ENCODE measurements at regions not wholly inside any gene's neighbourhood (a gene's known extent, or its start where the extent isn't known, plus 50 kb on each side); places are given as distances from the start of the nearest gene placed in this dataset.

DNA sequence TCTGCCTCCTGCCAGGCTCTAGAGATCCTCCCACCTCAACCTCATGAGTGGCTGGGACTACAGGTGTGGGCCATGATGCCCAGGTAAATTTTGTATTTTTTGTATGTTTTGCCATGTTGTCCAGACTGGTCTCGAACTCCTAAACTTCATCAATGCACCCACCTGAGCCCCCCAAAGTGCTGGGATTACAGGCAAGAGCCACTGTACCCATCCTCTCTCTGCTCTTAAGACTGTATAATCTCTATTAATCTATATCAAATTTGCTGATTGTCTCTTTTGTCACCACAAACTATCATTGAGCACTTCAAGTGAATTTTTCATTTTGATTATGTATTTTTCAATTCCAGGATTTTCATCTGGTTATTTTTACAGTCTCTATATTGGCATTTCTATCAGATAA, 440.3 kb downstream of the NOVA1 start:
- intact Hi-C loops (cut with DNase I) = no loop called here
- ATAC-seq = no peak
- DNase-seq = no peak

DNA sequence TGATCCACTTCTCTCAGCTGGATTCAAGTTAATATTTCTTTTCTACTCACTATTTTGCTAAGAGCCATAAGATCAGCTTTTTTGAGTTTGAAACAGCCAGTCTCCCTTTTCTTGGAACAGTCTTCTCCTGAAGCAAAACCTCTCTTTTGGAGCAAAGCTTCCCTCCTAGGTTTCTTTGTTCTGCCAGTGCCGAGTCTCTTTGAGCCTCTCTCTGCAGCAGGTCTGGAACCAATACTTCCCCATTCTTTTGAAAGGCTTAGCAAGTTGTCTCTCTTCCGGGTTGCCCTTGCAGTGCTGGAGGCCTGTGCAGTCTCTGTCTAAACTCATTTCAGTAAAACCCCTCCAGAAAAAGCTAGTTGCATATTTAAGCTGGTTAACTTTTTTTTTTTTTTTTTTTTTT, 454.8 kb downstream of the NOVA1 start:
- DNase-seq = no peak
- intact Hi-C loops (cut with DNase I) = no loop called here
- no peak for ATAC-seq

DNA sequence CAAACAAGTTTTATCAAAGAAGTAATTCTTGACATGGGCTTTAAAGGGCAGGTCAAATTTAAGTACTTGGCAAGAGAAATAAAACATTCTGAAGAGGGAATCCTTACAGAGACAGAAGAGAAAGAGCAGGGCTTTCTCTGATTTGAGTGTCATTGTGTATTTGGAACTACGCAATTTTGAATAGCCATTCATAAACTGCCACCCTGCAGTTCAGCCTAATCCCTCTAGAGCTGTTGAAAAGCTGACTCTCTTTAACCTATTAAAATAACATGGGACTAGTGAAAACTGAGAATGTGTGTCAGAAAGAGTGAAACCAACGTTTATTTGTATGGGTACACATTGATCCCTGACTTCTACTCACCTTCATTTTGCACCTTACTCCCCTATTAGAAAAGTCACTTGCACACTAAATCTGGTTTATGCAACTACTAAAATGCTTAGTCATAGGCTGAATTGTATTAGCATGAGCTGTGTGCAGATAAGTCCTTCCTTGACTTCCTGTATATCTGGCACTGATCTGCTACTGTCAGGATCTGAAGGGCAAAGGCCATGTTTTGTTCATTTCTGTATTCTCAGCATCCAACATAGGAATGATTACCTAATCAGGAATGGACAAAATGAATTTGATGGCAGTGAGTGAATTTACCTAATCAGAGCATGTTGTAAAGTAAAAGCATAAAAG, 458.9 kb downstream of the NOVA1 start:
- DNase-seq (no peak), ATAC-seq (no peak)
- intact Hi-C loops (cut with DNase I) = no loop called here

DNA sequence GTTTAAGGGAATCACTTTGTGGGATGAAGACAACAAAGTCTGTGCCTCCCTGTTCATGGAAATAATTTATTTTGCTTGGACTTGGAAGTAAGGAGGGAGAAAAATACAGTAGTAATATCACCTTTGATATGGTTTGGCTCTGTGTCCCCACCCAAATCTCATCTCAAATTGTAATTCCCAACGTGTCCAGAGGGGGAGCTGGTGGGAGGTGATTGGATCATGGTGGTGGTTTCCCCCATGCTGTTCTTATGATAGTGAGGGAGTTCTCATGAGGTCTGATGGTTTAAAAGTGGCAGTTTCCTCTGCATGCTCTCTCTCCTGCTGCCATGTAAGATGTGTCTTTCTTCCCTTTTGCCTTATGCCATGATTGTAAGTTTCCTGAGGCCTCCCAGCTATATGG, 460.7 kb downstream of the NOVA1 start:
- intact Hi-C loops (cut with DNase I) = no loop called here
- DNase-seq (no peak), ATAC-seq (no peak)

DNA sequence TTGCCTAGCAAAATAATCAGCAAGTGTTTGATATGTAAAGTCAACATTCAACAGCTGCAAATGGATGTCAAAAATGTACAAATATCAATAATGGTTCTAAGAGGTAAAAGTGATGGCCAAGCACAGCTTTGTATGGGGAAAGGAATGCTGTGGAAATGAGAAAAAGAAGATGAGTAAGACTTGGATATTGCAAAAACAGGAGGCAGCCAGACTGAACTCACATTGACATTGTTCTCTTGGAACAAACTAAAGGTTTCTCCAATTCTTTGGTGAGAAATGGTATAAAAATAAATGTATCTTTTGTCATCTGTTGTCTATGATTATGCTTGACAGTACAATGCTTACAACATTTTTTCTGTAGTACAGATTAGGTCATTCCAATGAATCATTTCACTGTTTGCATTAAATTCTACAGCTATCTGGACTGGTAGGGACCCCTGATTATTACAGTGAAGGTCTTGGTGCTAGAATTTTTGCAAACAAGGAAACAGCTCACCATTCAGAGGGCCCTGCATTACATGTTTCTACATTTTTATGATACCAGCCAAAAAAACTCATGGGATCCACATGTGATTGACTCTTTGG, 465.7 kb downstream of the NOVA1 start:
- intact Hi-C loops (cut with DNase I) = no loop called here
- ATAC-seq = no peak
- DNase-seq = no peak

DNA sequence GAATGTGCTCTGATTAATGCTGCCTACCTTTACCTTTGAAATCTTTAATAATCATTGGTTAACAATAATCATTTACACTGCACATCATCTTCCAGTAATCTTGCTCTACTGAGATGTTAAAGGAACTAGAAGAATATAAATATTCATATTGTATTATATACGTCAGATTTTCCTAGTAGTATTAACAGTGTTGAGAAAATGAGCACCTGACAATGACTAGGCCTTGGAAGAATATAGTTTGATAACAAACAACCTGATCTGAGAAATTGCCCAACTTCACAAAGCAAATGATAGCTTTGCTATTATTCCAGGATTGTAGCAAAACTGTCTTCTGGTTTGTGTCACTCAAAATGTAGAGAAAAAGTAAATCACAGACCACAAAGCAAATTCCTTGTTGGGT, 467.1 kb downstream of the NOVA1 start:
- DNase-seq = no peak
- intact Hi-C loops (cut with DNase I) = no loop called here
- no peak for ATAC-seq

DNA sequence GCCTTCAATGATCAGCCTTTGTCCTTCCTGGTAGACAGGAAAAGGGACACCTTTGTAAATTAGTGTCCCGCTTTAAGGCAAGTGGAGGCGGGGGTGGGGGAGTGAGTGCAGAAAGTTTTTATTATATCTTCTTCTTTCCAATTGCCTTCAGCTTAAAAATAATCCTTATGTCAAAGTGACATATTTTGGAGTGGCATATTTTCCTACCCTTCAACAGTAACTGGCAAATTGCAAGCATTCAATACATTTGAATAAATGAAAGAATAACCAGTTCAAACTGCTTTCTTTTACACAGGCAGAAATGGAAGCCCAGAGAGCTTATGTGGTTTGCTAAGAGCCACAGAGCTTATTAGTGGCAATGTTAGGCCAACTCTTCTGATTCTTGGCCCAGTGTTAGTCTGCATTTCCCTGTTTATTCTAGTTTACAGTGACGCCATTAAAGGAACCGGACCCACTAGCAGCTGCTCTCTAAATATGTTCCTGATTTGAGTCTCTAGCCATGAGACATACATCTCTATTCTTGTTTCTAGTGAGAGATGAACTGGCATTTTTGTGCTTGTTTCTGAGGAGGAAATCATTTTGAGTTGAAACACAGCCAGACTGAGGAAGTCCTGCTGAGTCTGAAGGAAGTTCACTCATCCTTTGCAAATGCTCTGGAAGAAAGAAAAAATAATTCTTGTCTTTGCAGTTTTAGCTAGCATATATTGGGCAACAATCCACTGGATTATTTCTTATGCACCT, 468.7 kb downstream of the NOVA1 start:
- ATAC-seq (no peak), DNase-seq (no peak)
- intact Hi-C loops (cut with DNase I) = no loop called here

DNA sequence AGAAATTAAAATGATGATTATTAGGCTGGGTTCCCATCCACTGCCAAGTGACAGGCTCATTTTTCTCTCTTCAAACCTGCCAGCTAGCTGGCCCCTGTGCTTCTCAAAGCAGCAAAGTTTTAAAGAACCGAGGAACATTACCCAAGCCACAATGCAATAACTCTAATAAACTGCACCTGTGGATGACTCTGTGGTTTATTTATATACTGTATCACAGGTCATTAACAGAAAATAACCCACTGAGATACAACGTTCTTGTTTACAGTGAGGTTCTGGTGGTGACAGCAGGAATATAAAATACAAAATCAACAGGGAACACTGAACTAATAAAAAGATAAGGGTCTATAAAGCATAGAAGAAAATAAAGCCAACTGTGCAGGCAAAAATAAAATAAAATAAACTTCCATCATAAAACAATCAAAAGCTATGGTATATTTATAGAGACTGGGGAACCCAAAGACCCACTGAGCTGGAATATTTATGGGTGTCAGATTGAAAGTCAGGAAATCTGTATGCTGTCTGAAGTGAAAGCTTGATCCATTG, 472.9 kb downstream of the NOVA1 start:
- ATAC-seq (no peak), DNase-seq (no peak)
- intact Hi-C loops (cut with DNase I) = no loop called here

DNA sequence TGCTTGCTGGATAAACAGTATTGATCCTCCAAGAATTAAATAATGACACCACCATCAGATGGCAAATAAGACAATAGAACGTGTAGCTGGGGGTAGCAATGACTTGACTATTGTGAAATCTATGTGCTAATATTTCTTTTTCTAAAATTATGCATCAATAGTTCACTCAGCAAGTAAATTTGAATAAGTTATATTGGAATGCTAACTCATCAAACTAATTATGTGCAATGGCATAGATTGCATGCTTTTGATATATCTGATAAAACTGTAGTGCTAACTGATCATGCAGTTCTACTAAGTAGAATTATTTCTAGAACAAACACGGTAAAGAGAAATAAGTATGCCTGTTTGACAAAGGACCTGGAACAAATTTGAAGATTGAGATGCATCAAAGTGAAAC, 474.4 kb downstream of the NOVA1 start:
- ATAC-seq (no peak), DNase-seq (no peak)
- intact Hi-C loops (cut with DNase I) = no loop called here

DNA sequence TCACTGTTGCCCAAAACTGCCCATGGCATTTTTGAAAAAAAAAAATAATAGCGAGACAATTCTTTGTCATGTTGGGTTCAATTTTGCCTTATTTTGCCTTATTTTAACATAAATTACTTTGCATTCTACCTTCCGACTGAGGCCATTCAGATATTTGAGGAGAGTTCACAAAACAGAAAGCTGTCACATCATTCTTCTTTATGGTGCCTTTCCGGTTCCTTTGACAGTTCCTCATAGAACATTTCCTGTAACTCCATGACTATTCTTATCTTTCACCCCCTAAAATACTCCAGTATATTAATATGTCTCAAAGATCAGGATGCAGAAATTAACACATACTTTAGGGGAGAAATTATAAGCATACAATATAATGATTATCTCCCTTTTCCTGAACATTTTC, 476.7 kb downstream of the NOVA1 start:
- no peak for ATAC-seq

DNA sequence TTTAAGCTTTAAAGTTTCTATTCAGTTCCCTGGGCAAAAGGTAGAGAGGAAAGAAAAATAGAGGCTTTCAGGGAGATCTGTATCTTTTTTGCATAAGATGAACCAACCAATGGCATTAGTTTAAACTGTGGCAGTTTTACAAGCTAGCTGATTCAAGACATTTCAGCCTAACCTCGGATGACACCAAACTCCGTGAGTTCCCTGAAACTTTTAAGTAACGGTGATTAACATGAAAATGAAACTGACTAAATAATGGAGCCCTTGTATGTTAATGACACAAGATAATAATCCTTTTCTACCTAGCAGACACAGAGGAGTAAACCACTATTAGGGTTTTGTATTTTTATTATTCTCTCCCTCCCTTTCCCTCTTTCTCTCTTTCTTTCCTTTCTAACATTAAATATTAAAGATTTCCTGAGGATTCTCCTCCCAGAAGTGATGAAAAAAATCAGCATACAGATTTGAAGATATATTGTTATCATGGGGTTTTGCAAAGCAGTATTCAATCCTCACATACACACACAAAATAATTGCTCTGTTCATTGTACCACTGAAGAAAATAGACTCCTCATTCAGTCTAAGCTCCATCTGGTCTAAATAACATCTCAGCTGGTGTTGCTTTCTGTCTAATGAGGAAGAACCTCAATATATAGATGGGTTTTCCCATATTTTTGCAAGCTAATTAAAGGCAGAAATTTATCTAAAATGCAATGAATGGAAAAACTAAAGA, 483.8 kb downstream of the NOVA1 start:
- intact Hi-C loops (cut with DNase I) = no loop called here
- no peak for DNase-seq

More for the DNA sequence above, 476.7 kb downstream of the NOVA1 start:
- no peak for DNase-seq
- intact Hi-C loops (cut with DNase I) = no loop called here

DNA sequence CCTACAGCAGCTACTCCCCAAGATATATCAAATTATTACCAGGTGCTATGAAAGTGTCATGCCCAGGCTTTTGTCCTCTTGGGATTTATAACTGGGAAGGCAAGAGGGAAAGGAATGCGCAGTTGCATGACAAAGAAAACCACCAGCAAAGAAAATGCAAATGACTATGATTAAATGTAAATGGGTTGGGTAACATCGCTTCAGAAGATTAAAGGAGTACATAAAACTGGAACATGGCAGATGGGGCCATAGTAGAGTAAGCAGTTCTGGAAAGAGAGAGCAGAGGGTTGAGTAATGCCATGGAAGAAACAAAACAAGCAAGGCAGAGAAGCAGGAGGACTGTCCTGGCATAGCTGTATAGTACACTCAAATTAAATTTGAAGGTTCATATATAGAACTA, 493.1 kb downstream of the NOVA1 start:
- DNase-seq = no peak
- intact Hi-C loops (cut with DNase I) = no loop called here
- ATAC-seq = no peak

More for the DNA sequence above, 483.8 kb downstream of the NOVA1 start:
- ATAC-seq = no peak

DNA sequence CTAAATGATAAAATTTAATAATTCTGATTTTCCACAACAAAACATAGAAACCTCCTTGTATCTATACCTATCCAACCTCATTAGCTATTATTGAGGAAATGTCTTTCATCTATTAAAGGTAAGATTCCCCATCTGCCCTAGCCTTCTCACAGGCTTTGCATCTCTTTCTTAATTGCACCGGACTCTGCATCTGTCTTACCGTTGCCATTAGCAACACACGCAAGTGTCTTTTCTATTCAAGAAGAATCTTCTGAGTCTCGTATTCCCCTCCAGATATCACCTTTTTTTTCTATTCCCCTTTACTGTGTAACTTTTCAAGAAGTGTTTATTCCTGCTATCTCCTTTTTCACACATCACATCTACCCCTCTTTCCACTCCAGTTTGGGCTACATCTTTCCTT, 500.0 kb downstream of the NOVA1 start:
- intact Hi-C loops (cut with DNase I) = no loop called here
- no peak for ATAC-seq
- DNase-seq = no peak

DNA sequence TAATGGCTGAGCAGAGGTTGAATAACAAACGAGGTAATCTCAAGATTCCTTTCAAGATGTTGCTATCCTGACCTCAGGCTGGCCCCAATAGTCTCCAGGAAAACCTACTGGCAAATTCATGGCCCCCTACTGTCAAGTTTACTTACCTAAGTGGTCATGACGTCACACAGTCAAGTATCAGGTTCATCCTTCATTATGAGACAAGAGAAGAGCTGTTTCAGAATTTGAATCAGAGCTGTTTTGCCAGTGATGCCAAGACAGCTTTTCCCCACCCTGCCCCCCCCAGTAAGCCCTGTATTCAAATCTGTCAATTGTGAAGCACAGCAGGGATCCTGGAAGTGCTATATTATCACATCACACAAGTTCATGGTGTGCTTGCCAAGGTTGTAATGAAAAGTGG, 509.6 kb downstream of the NOVA1 start:
- no peak for ATAC-seq
- DNase-seq = no peak
- intact Hi-C loops (cut with DNase I) = no loop called here

DNA sequence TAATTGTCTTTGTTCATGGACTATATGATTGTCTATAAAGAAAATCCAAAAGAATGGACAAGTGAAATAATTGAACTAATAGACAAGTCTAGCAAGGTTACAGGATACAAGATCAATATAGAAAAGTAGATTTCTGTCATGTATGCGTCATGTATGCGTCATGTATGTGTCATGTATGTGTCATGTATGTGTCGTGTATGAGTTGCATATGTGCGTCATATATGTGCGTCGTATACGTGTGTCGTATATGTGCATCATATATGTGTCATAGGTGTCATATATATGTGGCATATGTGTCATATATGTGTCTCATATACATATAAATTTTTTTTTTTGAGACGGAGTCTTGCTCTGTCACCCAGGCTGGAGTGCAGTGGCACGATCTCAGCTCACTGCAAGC, 516.8 kb downstream of the NOVA1 start:
- intact Hi-C loops (cut with DNase I) = no loop called here
- no peak for ATAC-seq
- DNase-seq = no peak

DNA sequence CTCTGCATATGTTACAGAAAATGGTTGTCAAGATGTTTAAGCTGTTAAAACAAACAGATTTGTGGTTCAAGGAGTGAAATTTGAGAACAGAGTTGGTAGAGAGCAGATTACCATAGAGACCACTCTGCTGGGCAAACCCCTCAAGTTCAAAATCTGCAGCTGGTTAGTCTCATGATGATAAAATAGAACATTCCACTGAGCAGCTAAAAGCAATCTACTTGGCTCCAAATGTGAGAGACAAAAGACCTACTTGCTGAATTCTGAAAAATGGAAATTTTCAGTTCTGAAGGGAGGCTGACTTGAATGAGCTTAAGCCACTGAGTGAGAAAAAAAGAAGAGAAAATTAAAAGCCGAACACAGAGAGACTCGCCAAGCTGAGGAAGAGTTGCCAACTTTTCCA, 519.3 kb downstream of the NOVA1 start:
- ATAC-seq (no peak), DNase-seq (no peak)
- intact Hi-C loops (cut with DNase I) = no loop called here

DNA sequence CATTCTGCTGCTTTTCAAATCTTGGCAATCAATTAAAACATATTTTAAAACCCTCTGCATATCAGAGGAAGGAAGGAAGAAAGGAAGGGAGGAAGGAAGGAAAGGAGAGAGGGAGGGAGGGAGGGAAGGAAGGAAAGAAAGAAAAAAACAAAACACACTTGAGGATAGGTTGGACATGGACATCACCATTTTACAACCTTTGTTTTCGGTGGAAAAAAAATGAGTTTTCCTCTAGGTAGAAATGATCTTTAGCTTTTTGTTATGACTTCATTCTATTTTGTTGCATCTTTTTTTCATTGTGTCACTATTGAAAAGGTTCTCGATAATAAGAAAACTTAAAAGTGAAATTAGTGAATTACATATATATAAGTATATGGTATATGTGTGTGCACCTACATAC, 522.9 kb downstream of the NOVA1 start:
- DNase-seq (no peak), ATAC-seq (no peak)
- intact Hi-C loops (cut with DNase I) = no loop called here

DNA sequence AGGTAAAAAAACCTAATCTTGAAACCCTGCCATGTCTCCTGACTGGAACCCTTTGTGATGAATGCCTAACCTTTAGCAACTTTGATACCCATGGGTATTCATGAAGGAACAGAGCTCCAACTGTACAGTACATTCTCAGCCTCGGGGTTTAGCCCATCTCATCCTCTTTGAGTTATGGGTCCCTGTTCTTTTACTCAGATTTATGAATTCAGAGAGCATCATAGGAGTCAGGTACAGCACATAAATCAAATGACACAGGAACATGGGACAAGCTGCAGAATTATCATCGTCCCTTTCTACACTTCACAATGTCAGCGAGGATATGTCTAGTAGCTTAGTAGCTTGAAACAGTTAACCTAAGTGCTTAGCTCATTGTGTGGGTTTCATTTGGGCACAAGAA, 527.4 kb downstream of the NOVA1 start:
- DNase-seq = no peak
- ATAC-seq = no peak
- intact Hi-C loops (cut with DNase I) = no loop called here

DNA sequence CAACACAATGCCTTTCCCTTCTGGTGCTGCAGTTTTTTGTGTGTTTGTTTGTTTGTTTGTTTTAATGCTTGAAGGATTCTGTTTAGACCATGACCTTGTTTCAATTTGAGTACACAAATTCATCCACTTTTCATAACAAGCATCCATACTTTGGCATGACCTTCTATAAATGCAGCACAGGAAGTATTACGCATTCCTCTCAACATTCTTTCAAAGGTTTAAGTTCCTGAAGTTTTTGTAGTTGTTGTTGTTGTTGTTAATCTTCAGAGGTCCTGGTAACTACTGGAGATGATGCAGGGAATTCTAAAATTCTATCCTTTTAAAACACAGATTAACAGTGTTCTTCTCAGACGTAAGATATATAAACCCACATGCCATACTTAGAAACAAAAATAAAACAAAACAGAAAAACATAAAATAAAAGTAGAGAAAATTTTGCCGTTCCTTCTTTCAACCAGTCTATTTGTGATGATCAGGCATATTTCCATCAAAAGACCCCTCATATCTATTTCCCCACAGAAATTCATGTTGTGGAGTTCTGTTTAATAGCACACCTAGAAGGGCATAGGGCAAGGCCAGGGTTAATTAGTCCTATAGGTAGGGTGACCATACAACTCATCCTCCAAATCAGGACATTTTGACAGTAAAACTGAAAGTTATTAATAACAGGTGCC, 529.9 kb downstream of the NOVA1 start:
- DNase-seq (no peak), ATAC-seq (no peak)
- intact Hi-C loops (cut with DNase I) = no loop called here

All from left cardiac atrium (tissue), 4 donors.